ENCODE measurements at regions not wholly inside any gene's neighbourhood (a gene's known extent, or its start where the extent isn't known, plus 50 kb on each side); places are given as distances from the start of the nearest gene placed in this dataset.

- no peaks in the 10 kb centered on the region for H3K27me3 ChIP-seq (ENCODE audit: control insufficient read depth in 3 of 3, insufficient read depth in 3 of 3, low read length in 2 of 3)
- no peaks in the 10 kb centered on the region for H3K4me1 ChIP-seq (ENCODE audit: control insufficient read depth in 5 of 5, insufficient read depth in 5 of 5, low read length in 5 of 5)
- no peaks in the 10 kb centered on the region for H3K36me3 ChIP-seq (ENCODE audit: control insufficient read depth in 4 of 4, insufficient read depth in 4 of 4, low read length in 4 of 4)
- no peak overlapping the region for H3K9ac ChIP-seq (ENCODE audit: insufficient read depth in 1 of 2, low read length in 2 of 2)
- H3K4me3 ChIP-seq = no peak overlapping the region
- no peaks in the 10 kb centered on the region for H3K9me3 ChIP-seq (ENCODE audit: control insufficient read depth in 4 of 4, insufficient read depth in 3 of 4, low read length in 3 of 4)
- DNase-seq (no peak), ATAC-seq (ENCODE audit: insufficient read depth, low FRiP score) (no peak)
- H3K27ac ChIP-seq (ENCODE audit: low read depth in 1 of 2, low read length in 1 of 2) = no peak overlapping the region
- no peak for TF ChIP-seq CTCF (IDR thresholded peaks at IDR 0.05; ENCODE audit: control extremely low read depth, extremely low read depth)
- WGBS, 2 donors = 53 to 81% methylated on average over 1 of the region's 1 CpG
Measured at GRCh38 chr9:89984214-89984613, 379.4 kb downstream of the GADD45G start.

GRCh38 chr9:89985068-89985467, 380.3 kb downstream of the GADD45G start:
- no peak for TF ChIP-seq CTCF (IDR thresholded peaks at IDR 0.05; ENCODE audit: control extremely low read depth, extremely low read depth)
- Histone ChIP-seq H3K4me3 (no peak overlapping the region), H3K4me1 (ENCODE audit: control insufficient read depth in 5 of 5, insufficient read depth in 5 of 5, low read length in 5 of 5) (no peaks in the 10 kb centered on the region), H3K36me3 (ENCODE audit: control insufficient read depth in 4 of 4, insufficient read depth in 4 of 4, low read length in 4 of 4) (no peaks in the 10 kb centered on the region), H3K27ac (ENCODE audit: low read depth in 1 of 2, low read length in 1 of 2) (no peak overlapping the region), H3K27me3 (ENCODE audit: control insufficient read depth in 3 of 3, insufficient read depth in 3 of 3, low read length in 2 of 3) (no peaks in the 10 kb centered on the region), H3K9me3 (ENCODE audit: control insufficient read depth in 4 of 4, insufficient read depth in 3 of 4, low read length in 3 of 4) (no peaks in the 10 kb centered on the region), H3K9ac (ENCODE audit: insufficient read depth in 1 of 2, low read length in 2 of 2) (no peak overlapping the region)
- DNase-seq = no peak
- WGBS, 2 donors = 93 to 100% methylated on average over 2 of the region's 2 CpGs
- ATAC-seq (ENCODE audit: insufficient read depth, low FRiP score) = no peak

GRCh38 chr9:89986190-89986589, 381.4 kb downstream of the GADD45G start:
- no peak for ATAC-seq (ENCODE audit: insufficient read depth, low FRiP score)

More at GRCh38 chr9:89986190-89986589, 381.4 kb downstream of the GADD45G start:
- H3K9me3 ChIP-seq (ENCODE audit: control insufficient read depth in 4 of 4, insufficient read depth in 3 of 4, low read length in 3 of 4) = no peaks in the 10 kb centered on the region
- WGBS, 2 donors = 82 to 88% methylated on average over 2 of the region's 2 CpGs
- no peak overlapping the region for H3K9ac ChIP-seq (ENCODE audit: insufficient read depth in 1 of 2, low read length in 2 of 2)
- H3K27me3 ChIP-seq (ENCODE audit: control insufficient read depth in 3 of 3, insufficient read depth in 3 of 3, low read length in 2 of 3) = no peaks in the 10 kb centered on the region
- H3K4me1 ChIP-seq (ENCODE audit: control insufficient read depth in 5 of 5, insufficient read depth in 5 of 5, low read length in 5 of 5) = no peaks in the 10 kb centered on the region
- H3K4me3 ChIP-seq = no peak overlapping the region
- no peak for DNase-seq
- no peak overlapping the region for H3K27ac ChIP-seq (ENCODE audit: low read depth in 1 of 2, low read length in 1 of 2)
- no peaks in the 10 kb centered on the region for H3K36me3 ChIP-seq (ENCODE audit: control insufficient read depth in 4 of 4, insufficient read depth in 4 of 4, low read length in 4 of 4)
- TF ChIP-seq CTCF (IDR thresholded peaks at IDR 0.05; ENCODE audit: control extremely low read depth, extremely low read depth) = no peak
